ENCODE measurements at regions not wholly inside any gene's neighbourhood (a gene's known extent, or its start where the extent isn't known, plus 50 kb on each side); places are given as distances from the start of the nearest gene placed in this dataset.

DNA sequence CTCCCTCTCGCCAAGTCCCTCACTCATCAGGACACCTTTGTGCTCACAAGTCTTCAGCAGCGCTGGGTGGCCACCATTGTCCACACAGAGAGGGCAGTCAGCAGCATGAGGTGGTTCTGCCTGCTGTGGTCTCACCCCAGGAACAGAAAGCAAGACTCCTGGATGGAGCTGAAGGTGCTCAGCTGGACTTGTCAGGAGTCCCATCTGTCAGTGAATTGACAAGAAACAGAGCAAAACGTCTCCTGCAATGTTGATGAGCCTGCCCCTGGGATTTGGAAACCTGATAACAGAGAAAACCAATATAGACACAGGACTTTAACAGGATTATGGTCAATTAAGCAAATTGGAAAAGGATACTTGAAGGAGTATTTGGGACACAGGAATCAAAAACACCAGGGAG, 122.2 kb upstream of the PRSS58 start (continued):
- TF ChIP-seq TCF7L2 (IDR thresholded peaks at IDR 0.05; ENCODE audit: low read depth, low read length) = no peak
- TF ChIP-seq PPARG (CRISPR knock-in tag; conservative IDR thresholded peaks at IDR 0.05) = no peak
- TF ChIP-seq GABPA (IDR thresholded peaks at IDR 0.05; ENCODE audit: low read depth, low read length) = no peak
- TF ChIP-seq GABPA (CRISPR knock-in tag; IDR thresholded peaks at IDR 0.05; ENCODE audit: low read depth) = no peak

DNA sequence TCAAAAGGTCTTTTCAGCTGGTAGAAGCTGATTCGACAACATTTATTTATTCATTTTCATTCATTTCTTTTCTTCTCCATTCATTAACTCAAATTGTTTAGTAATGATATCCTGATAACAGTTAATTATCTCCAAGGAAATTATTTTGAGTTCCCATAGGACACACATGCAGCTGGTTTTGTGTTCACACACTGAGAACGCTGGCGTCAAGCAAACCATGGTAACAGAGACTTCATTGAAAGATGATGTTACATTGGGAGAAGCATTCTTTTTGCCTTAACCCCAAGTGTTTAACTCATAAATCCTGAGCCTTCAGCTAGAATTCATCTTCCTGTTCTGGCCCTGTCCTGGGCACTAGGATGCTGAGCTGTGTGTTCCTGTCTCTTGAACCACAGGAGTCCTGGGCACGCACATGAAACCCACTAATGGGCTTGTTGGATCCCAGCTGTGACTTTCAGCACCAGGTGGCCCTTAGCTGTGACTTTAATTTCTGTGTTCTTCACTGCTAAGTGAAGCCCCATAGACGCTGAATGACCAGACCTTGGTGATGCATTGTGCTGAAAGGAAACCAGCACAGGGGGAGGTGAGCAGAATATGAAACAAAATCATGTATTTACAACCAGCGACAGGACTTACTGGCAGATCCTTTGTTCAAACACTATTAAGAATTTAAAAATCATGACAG, 121.5 kb upstream of the PRSS58 start:
- H3K9ac ChIP-seq (ENCODE audit: insufficient read depth, low read depth, low read length) = no peak overlapping the region
- 41% methylated on average over 6 of the region's 6 CpGs for WGBS (ENCODE audit: low lambda C conversion rate)
- DNase-seq (ENCODE audit: low spot score) = no peak
- H3K4me1 ChIP-seq (ENCODE audit: insufficient read depth, low read length) = no peaks in the 10 kb centered on the region
- H3K4me2 ChIP-seq (ENCODE audit: low read depth, low read length) = no peak overlapping the region
- ChIA-PET POLR2A (no interaction called here), CTCF (ENCODE audit: low intra/inter-chr PET ratio, low total read pairs) (no interaction called here)
- H2AFZ ChIP-seq (ENCODE audit: low read length) = no peak overlapping the region
- no peak for FAIRE-seq
- H3K4me3 ChIP-seq (replicated peaks in 1 of 3; ENCODE audit: insufficient read depth in 1 of 3, low read depth in 2 of 3, low read length in 3 of 3) = no peak overlapping the region
- H3K9me3 ChIP-seq (ENCODE audit: low read length) = no peaks in the 10 kb centered on the region
- 0 out of 5 replicates have a peak, but pooled peaks cover 0 to 1% of the 10 kb centered on the region in 2 experiments for H3K27me3 ChIP-seq (ENCODE audit: control insufficient read depth in 1 of 2, insufficient read depth in 2 of 2, low read length in 2 of 2)
- no TSS peak for BruUV-seq (replicated peaks)
- no peak overlapping the region for H3K27ac ChIP-seq (ENCODE audit: extremely low read length, insufficient read depth, low read length)
- in situ Hi-C loops (cut with HindIII; ENCODE audit: extremely low pct_ligation_motif_present, low pct_unique_long_range_greater_than_20kb) (no loop called here), intact Hi-C loops (cut with micrococcal nuclease; ENCODE audit: unreplicated experiment) (no loop called here)
- no peak for ATAC-seq
- H3K79me2 ChIP-seq (ENCODE audit: insufficient read depth, low read length) = no peaks in the 10 kb centered on the region
- no peaks in the 10 kb centered on the region for H4K20me1 ChIP-seq (ENCODE audit: insufficient read depth, low read length)
- H3K36me3 ChIP-seq (replicated peaks in 1 of 2; ENCODE audit: control insufficient read depth in 1 of 2, insufficient read depth in 2 of 2, low read length in 2 of 2) = no peaks in the 10 kb centered on the region
- TF ChIP-seq ZNF788 (CRISPR knock-in tag; IDR thresholded peaks at IDR 0.05; ENCODE audit: borderline replicate concordance) (no peak), ZNF563 (CRISPR knock-in tag; IDR thresholded peaks at IDR 0.05) (no peak), RFX5 (IDR thresholded peaks at IDR 0.05; ENCODE audit: low read depth, low read length) (no peak), EEA1 (CRISPR knock-in tag; IDR thresholded peaks at IDR 0.05; ENCODE audit: borderline replicate concordance) (no peak), MIER3 (CRISPR knock-in tag; IDR thresholded peaks at IDR 0.05; ENCODE audit: borderline replicate concordance) (no peak), ZNF138 (CRISPR knock-in tag; IDR thresholded peaks at IDR 0.05; ENCODE audit: low read depth) (no peak), AKAP8 (CRISPR knock-in tag; IDR thresholded peaks at IDR 0.05) (no peak), ZNF792 (CRISPR knock-in tag; IDR thresholded peaks at IDR 0.05) (no peak), ZNF441 (CRISPR knock-in tag; IDR thresholded peaks at IDR 0.05; ENCODE audit: borderline replicate concordance) (no peak)
- TF ChIP-seq, protein P1, sequence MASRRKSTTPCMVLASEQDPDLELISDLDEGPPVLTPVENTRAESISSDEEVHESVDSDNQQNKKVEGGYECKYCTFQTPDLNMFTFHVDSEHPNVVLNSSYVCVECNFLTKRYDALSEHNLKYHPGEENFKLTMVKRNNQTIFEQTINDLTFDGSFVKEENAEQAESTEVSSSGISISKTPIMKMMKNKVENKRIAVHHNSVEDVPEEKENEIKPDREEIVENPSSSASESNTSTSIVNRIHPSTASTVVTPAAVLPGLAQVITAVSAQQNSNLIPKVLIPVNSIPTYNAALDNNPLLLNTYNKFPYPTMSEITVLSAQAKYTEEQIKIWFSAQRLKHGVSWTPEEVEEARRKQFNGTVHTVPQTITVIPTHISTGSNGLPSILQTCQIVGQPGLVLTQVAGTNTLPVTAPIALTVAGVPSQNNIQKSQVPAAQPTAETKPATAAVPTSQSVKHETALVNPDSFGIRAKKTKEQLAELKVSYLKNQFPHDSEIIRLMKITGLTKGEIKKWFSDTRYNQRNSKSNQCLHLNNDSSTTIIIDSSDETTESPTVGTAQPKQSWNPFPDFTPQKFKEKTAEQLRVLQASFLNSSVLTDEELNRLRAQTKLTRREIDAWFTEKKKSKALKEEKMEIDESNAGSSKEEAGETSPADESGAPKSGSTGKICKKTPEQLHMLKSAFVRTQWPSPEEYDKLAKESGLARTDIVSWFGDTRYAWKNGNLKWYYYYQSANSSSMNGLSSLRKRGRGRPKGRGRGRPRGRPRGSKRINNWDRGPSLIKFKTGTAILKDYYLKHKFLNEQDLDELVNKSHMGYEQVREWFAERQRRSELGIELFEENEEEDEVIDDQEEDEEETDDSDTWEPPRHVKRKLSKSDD (CRISPR knock-in tag; IDR thresholded peaks at IDR 0.05; ENCODE audit: low read depth) = no peak
- TF ChIP-seq, protein P2, sequence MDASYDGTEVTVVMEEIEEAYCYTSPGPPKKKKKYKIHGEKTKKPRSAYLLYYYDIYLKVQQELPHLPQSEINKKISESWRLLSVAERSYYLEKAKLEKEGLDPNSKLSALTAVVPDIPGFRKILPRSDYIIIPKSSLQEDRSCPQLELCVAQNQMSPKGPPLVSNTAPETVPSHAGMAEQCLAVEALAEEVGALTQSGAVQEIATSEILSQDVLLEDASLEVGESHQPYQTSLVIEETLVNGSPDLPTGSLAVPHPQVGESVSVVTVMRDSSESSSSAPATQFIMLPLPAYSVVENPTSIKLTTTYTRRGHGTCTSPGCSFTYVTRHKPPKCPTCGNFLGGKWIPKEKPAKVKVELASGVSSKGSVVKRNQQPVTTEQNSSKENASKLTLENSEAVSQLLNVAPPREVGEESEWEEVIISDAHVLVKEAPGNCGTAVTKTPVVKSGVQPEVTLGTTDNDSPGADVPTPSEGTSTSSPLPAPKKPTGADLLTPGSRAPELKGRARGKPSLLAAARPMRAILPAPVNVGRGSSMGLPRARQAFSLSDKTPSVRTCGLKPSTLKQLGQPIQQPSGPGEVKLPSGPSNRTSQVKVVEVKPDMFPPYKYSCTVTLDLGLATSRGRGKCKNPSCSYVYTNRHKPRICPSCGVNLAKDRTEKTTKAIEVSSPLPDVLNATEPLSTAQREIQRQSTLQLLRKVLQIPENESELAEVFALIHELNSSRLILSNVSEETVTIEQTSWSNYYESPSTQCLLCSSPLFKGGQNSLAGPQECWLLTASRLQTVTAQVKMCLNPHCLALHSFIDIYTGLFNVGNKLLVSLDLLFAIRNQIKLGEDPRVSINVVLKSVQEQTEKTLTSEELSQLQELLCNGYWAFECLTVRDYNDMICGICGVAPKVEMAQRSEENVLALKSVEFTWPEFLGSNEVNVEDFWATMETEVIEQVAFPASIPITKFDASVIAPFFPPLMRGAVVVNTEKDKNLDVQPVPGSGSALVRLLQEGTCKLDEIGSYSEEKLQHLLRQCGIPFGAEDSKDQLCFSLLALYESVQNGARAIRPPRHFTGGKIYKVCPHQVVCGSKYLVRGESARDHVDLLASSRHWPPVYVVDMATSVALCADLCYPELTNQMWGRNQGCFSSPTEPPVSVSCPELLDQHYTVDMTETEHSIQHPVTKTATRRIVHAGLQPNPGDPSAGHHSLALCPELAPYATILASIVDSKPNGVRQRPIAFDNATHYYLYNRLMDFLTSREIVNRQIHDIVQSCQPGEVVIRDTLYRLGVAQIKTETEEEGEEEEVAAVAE (CRISPR knock-in tag; IDR thresholded peaks at IDR 0.05; ENCODE audit: borderline replicate concordance) = no peak
- TF ChIP-seq, protein P3, sequence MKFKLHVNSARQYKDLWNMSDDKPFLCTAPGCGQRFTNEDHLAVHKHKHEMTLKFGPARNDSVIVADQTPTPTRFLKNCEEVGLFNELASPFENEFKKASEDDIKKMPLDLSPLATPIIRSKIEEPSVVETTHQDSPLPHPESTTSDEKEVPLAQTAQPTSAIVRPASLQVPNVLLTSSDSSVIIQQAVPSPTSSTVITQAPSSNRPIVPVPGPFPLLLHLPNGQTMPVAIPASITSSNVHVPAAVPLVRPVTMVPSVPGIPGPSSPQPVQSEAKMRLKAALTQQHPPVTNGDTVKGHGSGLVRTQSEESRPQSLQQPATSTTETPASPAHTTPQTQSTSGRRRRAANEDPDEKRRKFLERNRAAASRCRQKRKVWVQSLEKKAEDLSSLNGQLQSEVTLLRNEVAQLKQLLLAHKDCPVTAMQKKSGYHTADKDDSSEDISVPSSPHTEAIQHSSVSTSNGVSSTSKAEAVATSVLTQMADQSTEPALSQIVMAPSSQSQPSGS (CRISPR knock-in tag; IDR thresholded peaks at IDR 0.05) = no peak
